Endothelial cell of umbilical vein (primary cell): ENCODE measurements at regions not wholly inside any gene's neighbourhood (a gene's known extent, or its start where the extent isn't known, plus 50 kb on each side); places are given as distances from the start of the nearest gene placed in this dataset.

Experiments
- EZH2 ChIP-seq: IDR thresholded peaks from 2 replicates; pipeline ENCODE4 v1.6.1; 2012; ENCODE audit warnings: borderline replicate concordance, low read depth, mild to moderate bottlenecking, moderate library complexity, low read length, inconsistent platforms; ENCODE audit not compliant: severe bottlenecking
- POLR2A ChIP-seq: IDR thresholded peaks from 2 replicates; pipeline ENCODE4 v1.6.1; 2012; ENCODE audit warnings: low read depth, mild to moderate bottlenecking, control low read depth, low read length
- POLR2AphosphoS5 ChIP-seq: IDR thresholded peaks from 2 replicates; pipeline ENCODE4 v1.6.1; 2012; ENCODE audit warnings: low read depth, mild to moderate bottlenecking, control low read depth, low read length, moderate library complexity; ENCODE audit not compliant: insufficient read depth
- TF ChIP-seq, protein P1 (sequence below), 2 donors: IDR thresholded peaks; 1 replicate in 1 of 2; 2 replicates in 1 of 2; pipeline ENCODE4 v1.5.1; 2011; ENCODE audit warnings: low read length in 2 of 2, mild to moderate bottlenecking in 2 of 2, moderate library complexity in 2 of 2, control low read depth in 1 of 2, inconsistent platforms in 1 of 2, low read depth in 1 of 2; ENCODE audit not compliant: insufficient read depth in 1 of 2; ENCODE audit errors: extremely low read depth in 1 of 2

DNA sequence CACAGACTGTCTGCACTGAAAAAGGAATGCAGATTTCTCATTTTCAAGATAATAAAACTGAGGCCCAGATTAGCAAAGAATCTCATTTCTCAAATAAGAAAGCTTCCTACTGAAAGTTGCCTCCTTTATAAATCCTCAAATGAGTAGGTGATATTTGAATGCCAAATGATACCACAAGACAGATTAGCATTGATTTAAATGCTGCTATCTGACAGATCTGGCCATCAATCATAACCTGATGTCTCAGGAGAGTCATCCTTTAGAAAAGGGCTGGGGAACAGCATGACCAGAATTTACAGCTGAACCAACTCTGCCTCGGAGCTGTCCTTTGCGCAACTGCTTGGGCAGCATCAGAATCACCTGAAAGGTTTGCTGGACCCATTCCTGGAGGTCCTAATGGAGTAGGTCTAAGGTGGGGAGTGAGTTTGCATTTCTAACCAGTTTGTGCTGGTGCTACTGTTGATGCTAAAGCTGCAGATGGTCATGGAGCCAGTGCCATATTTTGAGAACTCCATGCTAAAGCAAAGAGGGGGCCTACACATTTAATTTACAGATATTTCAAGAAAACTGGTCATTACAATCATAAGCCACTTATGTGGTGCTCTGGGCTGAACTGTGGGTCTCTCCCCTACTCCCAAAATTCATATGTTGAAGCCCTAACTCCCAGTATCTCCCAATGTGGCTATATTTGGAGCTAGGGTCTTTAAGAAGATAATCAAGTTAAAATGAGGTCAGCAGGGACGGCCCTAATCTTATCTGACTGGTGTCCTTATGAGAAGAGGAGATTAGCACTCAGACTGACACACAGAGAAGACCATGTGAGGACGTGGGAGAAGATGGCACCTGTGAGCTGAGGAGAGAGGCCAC is 295.5 kb upstream of the JARID2 start:
- TF ChIP-seq EZH2 (no peak), POLR2A (no peak), POLR2AphosphoS5 (no peak)
- TF ChIP-seq, protein P1, sequence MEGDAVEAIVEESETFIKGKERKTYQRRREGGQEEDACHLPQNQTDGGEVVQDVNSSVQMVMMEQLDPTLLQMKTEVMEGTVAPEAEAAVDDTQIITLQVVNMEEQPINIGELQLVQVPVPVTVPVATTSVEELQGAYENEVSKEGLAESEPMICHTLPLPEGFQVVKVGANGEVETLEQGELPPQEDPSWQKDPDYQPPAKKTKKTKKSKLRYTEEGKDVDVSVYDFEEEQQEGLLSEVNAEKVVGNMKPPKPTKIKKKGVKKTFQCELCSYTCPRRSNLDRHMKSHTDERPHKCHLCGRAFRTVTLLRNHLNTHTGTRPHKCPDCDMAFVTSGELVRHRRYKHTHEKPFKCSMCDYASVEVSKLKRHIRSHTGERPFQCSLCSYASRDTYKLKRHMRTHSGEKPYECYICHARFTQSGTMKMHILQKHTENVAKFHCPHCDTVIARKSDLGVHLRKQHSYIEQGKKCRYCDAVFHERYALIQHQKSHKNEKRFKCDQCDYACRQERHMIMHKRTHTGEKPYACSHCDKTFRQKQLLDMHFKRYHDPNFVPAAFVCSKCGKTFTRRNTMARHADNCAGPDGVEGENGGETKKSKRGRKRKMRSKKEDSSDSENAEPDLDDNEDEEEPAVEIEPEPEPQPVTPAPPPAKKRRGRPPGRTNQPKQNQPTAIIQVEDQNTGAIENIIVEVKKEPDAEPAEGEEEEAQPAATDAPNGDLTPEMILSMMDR (IDR thresholded peaks at IDR 0.05; ENCODE audit: extremely low read depth in 1 of 2, insufficient read depth in 1 of 2, low read depth in 1 of 2, low read length in 2 of 2) = no peak
